GM18505 (cell line): ENCODE measurements at regions not wholly inside any gene's neighbourhood (a gene's known extent, or its start where the extent isn't known, plus 50 kb on each side); places are given as distances from the start of the nearest gene placed in this dataset.
A peak's percentile ranks its signal among the peaks of the same experiment; 100 is the strongest.
"Not testable (repeated sequence)": the region's sequence is repeated elsewhere in the genome, so short reads cannot be mapped to it uniquely, and the experiment has no call there.

ENCODE experiments used
- ATAC-seq: cut with Tn5 transposase; IDR thresholded peaks from one replicate; pipeline ENCODE4 v1.9.1; 2021; ENCODE audit not compliant: unreplicated experiment
- POLR2A ChIP-seq: IDR thresholded peaks from 4 replicates; pipeline ENCODE4 v1.6.1; 2011; ENCODE audit warnings: borderline replicate concordance; ENCODE audit not compliant: insufficient read depth, insufficient read length; ENCODE audit errors: extremely low read depth

DNA sequence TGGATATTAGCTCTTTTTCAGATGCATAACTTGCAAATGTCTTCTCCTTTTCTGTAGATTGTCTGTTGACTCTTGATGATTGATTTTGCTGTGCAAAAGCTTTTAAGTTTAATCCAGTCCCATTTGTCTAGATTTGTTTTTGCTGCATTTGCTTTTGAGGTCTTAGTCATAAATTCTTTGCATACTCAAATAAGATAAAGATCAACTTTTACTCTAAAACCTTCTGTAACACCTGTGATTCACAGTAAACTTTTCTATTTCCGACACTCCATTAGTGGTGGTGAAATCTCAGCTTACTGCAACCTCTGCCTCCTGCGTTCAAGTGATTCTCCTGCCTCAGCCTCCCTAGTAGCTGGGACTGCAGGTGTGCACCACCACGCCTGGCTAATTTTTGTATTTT, 239.0 kb upstream of the ST8SIA4 start:
- no peak for TF ChIP-seq POLR2A
- no peak for ATAC-seq

DNA sequence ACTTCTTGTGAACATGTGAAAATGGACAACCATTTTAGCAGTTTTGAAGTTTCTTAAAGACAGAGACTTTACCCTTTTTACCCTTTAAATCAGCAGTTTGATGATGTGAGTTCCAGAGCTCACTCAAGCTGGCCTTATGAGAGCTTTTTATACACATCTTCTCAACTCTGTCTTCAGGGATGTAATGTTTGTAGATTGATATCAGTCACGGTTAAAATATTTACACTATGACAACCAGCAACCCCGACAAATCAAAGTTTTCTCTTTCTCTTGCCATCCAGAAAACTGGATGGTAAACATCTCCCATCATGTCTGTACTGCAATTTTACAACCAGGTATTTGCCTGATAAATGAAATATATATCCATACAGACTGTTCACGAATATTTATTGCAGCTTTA, 233.4 kb upstream of the ST8SIA4 start:
- TF ChIP-seq POLR2A, result no peak
- no peak for ATAC-seq

DNA sequence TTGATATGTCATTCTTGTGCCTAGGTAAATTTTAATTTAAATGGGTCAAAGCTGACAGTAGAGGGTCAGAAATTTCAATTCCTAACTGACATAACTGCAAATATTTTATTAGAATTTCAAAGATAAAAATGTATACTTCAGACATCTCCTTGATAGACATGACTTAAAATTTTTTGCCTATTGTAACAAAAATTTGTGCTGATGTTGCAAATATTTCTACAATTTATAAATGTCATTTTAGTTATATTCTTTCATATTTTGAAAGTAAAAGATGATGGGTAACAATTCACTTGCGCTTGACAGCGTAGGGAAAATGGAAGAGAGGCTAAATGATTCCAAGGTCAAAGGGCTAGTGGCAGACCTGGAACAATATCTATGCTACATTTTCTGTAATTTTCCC, 220.3 kb upstream of the ST8SIA4 start:
- ATAC-seq, result no peak
- no peak for TF ChIP-seq POLR2A

DNA sequence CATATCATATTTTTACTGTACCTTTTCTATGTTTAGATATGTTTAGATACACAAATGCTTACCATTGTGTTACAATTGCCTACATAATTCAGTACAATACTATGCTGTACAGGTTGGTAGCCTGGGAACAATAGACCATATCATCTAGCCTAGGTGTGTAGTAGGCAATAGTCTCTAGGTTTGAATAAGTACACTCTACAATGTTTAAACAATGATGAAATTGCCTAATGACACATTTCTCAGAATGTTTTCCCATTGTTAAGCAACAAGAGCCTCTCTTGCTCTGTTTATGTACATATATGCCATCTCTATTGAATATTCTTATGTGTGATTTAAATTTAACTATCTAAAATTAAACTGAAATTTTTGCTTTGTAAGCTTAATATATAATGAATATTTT, 209.6 kb upstream of the ST8SIA4 start:
- no peak for ATAC-seq
- no peak for TF ChIP-seq POLR2A

DNA sequence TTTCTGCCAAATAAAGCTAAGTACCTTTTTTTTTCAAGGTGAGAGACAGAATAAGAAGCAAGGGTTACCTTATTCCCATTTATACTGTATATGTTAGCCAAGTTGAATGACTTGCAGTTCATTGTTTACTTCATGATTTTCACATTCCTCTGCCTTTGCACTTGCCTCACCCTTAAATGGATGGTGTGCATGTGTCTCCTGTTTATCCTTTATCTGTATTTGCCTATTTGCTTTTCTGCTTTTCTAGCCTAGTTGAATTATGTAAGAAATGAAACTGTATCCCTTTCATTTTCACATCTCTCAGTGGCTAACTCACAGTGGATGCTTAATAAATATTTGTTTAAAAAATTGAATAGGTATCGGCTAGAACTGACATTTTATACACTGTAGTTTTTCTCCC, 200.8 kb upstream of the ST8SIA4 start:
- no peak for ATAC-seq
- TF ChIP-seq POLR2A, result no peak

DNA sequence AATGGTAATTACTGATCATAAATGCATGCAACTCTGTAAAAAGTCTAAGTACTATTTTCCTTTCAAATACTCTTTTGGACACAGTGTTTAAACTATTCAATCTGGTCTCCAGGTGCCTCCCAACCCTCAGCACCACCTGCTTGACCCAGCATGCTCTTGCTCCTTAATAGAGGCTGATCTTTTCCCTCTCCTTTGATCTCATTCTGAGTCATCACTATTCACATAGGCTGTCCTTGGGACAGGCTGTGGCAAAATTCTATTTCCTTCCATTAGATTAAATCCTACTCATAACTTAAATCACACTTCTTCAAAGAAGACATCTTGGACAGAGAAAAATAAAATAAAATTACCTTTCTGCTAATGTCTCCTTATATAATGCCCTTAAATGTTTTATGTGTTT, 199.4 kb upstream of the ST8SIA4 start:
- ATAC-seq, result no peak
- no peak for TF ChIP-seq POLR2A

DNA sequence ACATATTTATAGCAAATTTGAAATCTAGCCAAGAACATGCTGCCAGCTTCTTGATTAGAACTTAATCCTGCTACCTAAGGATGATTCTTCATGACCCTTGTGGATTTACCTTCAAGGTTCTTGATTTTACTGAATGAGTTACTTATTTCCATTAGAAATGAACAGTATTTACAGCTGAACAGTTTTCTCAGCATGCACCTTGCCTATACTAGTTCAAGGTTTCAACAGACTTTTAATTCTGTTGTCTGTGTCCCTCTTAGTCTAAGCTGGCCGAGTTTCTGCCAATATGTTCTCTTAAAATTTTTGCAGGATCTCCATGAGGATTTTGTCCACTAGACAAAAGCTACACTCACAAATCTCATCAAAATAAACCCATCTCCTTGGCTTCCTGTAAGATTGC, 188.8 kb upstream of the ST8SIA4 start:
- no peak for ATAC-seq
- no peak for TF ChIP-seq POLR2A

DNA sequence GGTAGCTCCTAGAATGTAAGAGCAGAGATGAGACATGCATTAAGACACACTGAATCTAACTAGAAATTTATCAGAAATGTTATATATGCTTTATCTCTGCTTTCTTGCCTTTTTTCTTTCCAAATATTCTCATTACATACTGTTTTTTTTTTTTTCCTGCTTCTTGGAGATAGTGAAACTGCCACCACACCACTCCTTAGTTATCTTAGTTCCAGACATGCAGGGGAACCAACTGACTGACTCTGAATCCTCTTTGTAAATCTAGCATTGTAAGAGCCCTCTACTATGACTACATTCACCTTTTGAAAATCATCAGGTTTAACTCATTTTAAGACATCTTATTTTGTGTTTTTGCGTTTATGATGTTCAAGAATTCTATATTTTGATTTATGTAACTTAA, 181.3 kb upstream of the ST8SIA4 start:
- no peak for TF ChIP-seq POLR2A
- no peak for ATAC-seq

DNA sequence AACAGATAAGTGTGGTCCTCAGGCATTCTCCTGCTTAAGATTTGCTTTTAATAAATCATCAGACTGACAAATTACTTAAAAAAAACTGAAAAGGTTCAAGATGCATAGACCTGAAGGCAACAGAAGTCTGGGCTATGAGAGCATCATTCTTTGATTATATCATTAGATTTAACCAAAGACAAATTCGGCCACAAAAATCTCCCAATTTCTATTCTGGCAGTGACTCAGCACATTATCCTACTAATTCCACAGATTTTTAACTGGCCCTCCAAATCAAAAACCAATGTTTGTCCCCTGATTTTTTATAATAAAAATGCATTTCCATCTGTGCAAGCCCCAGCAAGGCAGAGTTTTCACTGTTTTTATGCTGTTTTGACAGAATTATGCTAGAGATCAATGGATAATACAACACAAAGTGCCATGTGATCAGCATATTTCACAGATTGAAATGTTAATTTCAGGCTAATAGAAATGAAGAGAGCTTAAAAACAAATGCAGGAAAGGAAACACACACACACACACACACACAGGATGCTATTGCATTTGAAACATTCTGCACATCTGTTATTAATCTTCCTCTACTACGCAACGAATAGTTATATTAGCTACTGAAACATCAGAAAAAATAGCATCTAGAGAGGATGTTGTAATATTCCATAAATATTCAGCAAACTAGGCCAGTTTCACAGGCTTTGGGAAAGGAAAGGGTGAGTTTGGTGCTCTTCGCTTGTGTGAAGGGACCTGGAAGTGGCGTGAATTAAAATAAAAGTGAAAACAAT, 177.6 kb upstream of the ST8SIA4 start:
- ATAC-seq, result no peak

DNA sequence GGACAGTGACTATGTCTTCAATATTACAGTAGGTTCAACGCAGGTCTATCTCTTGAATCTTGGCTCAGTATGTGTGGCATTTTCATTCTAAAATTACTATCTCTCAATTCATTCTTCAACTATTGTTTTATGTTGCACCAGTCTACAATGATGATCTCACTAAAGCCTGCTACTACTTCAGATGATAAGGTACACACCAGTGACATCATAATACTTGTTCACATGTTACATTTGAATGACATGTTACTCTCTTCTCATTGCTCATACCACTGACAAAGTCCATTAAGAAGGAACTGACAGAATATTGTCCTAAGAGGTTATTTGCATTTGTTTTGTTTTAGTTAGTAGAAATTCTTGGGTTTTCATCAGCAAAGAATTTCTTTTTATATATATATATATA, 165.2 kb upstream of the ST8SIA4 start:
- no peak for TF ChIP-seq POLR2A
- no peak for ATAC-seq

More for the DNA sequence above, 177.6 kb upstream of the ST8SIA4 start:
- no peak for TF ChIP-seq POLR2A

DNA sequence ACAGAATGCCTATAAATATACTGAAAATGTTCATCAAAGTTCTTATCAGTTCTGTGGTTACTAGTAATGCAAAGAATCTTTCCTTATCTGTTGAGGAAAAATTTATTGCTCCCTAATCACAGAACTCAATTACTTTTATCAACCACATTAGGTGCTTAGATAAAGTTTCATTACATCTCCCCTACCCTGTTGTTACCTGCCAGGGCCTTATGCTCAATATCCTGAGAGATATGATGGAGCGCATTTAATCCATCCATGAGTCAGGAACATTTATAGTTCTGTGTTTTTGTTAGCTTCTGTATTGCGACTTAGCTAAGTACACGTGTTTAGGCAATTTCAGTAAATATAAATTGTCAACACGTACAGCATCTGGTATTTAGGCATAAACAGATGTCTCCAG, 164.3 kb upstream of the ST8SIA4 start:
- ATAC-seq, result no peak
- no peak for TF ChIP-seq POLR2A

DNA sequence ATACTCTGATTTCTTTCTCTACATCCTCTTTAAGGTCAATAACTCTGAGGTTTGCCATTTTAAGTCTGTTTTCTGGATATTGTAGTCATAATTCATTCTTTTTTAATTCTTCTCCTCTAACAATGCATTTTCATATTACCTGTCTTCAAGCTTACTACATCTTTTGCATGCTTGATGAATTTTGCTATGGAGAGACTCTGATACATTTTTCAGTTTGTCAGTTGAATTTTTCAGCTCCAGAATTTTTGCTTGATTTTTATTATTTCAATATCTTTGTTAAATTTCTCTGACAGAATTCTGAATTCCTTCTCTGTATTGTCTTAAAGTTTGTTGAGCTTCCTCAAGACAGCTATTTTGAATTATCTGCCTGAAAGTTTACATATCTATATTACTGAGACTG, 159.8 kb upstream of the ST8SIA4 start:
- no peak for TF ChIP-seq POLR2A
- ATAC-seq, result no peak

DNA sequence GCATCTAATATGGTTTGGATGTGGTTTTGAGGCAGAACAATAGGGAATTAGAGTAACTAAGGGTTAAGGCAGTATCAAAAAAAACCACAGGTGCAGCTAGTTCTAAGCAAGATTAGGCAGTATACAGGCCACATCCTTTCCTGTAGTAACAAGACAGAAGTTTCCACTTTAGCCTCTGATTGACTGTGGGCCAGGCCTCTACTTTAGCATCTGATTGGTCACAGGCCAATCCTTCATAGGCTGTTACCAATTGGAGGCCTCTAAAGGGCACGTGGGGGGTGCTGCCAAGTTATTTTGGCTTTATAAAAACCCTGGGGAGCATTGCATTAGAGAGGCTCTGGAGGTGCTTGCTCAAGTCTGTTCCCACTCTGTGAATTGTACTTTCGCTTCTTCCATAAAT, 144.1 kb upstream of the ST8SIA4 start:
- ATAC-seq, result peak; percentile 52
- no peak for TF ChIP-seq POLR2A

DNA sequence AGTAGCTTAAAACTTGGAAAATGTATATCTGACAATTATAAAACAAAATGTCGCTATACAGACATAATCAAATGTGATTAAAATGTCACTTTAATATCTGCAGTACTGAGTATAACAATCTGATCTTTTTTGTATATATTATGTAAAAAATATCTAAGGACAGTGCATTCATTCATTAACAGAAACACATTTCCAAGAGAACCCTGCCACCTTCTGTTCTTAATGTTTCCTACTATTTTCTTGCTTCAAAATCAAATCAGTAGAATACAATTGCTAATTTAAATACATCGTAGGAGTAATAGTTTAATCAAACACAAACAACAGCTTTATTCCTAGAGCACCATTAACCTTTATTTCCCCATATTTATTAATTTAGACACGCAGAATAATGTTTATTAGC, 142.6 kb upstream of the ST8SIA4 start:
- TF ChIP-seq POLR2A, result no peak
- no peak for ATAC-seq

DNA sequence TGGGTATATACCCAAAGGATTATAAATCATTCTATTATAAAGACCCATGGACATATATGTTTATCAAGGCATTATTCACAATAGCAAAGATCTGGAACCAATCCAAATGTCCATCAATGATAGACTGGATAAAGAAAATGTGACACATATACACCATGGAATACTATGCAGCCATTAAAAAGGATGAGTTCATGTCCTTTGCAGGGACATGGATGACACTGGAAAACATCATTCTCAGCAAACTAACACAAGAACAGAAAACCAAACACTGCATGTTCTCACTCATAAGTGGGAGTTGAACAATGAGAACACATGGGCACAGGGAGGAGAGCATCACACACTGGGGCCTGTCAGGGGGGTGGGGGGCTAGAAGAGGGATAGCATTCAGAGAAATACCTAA, 136.9 kb upstream of the ST8SIA4 start:
- not testable (repeated sequence) for ATAC-seq

DNA sequence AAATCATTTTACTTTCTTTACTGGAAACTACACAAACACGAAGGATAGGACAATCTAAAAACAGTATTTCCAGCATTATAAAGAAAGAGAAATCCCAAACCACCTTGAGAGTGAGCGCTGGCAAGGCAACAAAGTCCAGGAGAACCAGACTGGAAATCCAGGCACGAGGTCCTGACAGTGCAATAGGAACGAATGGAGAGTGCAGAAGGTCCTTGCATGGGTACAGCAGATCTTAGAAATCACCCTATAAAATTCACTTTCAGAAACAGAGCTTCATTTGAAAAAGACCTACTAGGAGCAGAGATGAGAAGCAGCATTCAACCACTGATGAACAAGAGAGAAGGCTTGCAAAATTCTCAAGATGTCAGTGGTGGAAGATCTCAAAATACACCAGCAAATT, 133.7 kb upstream of the ST8SIA4 start:
- no peak for ATAC-seq

DNA sequence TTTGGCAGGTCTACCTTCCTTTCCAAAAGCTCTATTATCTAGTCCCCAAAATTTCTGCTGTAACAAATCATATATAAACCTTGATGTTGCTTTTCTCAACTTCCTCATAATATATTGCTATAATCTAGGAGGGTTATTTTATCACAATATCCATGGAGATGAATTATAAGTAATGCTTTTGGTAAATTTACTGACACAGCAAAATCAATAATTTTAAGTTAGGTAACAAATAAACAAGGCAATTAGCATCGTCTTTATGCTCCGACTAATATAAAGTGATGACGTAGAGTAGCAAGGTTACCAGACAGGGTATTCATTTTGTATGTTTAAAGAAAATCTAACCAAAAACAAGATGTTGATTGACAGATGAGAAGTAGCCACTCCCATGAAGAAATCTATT, 132.3 kb upstream of the ST8SIA4 start:
- TF ChIP-seq POLR2A, result no peak
- no peak for ATAC-seq

More for the DNA sequence above, 133.7 kb upstream of the ST8SIA4 start:
- no peak for TF ChIP-seq POLR2A
